Hematopoietic multipotent progenitor cell treated with erythropoietin and hydrocortisone succinate and interleukin-3 and kit ligand, for 8 days (in vitro differentiated cells): ENCODE measurements at regions not wholly inside any gene's neighbourhood (a gene's known extent, or its start where the extent isn't known, plus 50 kb on each side); places are given as distances from the start of the nearest gene placed in this dataset.
"Not testable (repeated sequence)": the region's sequence is repeated elsewhere in the genome, so short reads cannot be mapped to it uniquely, and the experiment has no call there.

Experiments
- DNase-seq: peaks from one replicate; pipeline ENCODE4 v3.0.0-alpha.2; 2015

- DNase-seq, result peak; percentile 88
Observed at GRCh38 chr15:31488437-31489204, 162.0 kb downstream of the KLF13 start.

GRCh38 chr15:31489281-31489680 is 162.6 kb downstream of the KLF13 start:
- DNase-seq, result no peak

GRCh38 chr15:31489801-31490646 is 163.4 kb downstream of the KLF13 start:
- DNase-seq, result peak; percentile 77

GRCh38 chr15:31494786-31495185 is 168.2 kb downstream of the KLF13 start:
- DNase-seq, result no peak

- no peak for DNase-seq
Observed at GRCh38 chr15:31495281-31495680, 168.6 kb downstream of the KLF13 start.

- DNase-seq, result no peak
Observed at GRCh38 chr15:31497838-31498237, 171.2 kb downstream of the KLF13 start.

- DNase-seq, result no peak
Observed at GRCh38 chr15:31498329-31498728, 171.7 kb downstream of the KLF13 start.

- DNase-seq, result no peak
Observed at GRCh38 chr15:31498756-31499155, 172.1 kb downstream of the KLF13 start.

GRCh38 chr15:31499236-31499952 is 172.8 kb downstream of the KLF13 start:
- DNase-seq, result no peak

- no peak for DNase-seq
Observed at GRCh38 chr15:31499953-31500765, 173.5 kb downstream of the KLF13 start.

GRCh38 chr15:31500766-31501449 is 174.3 kb downstream of the KLF13 start:
- DNase-seq, result no peak

GRCh38 chr15:31501536-31502157 is 175.0 kb downstream of the KLF13 start:
- DNase-seq, result no peak

- DNase-seq, result no peak
Observed at GRCh38 chr15:31502541-31503229, 176.1 kb downstream of the KLF13 start.

GRCh38 chr15:31503256-31503655 is 176.6 kb downstream of the KLF13 start:
- no peak for DNase-seq

GRCh38 chr15:31503758-31504461 is 177.3 kb downstream of the KLF13 start:
- DNase-seq, result no peak

GRCh38 chr15:31504462-31504839 is 177.8 kb downstream of the KLF13 start:
- no peak for DNase-seq

GRCh38 chr15:31507573-31507972 is 180.9 kb downstream of the KLF13 start:
- not testable (repeated sequence) for DNase-seq

- DNase-seq, result no peak
Observed at GRCh38 chr15:31508656-31509055, 182.0 kb downstream of the KLF13 start.

GRCh38 chr15:31510057-31510456 is 183.4 kb downstream of the KLF13 start:
- DNase-seq, result no peak

GRCh38 chr15:31511707-31512310 is 185.2 kb downstream of the KLF13 start:
- no peak for DNase-seq
